IMR-90 (cell line): ENCODE measurements at regions not wholly inside any gene's neighbourhood (a gene's known extent, or its start where the extent isn't known, plus 50 kb on each side); places are given as distances from the start of the nearest gene placed in this dataset.

ENCODE experiments used
- ATAC-seq: fragments of 200-7000 bp; cut with Tn5 transposase; 2 replicates; pipeline ENCODE4 v1.9.1; 2020; ENCODE audit warnings: low read depth, mild to moderate bottlenecking, moderate library complexity
- BruUV-seq: library from RNA; stranded (reverse); fragments of 400-500 nt; replicated peaks from 2 replicates; lab custom pipeline; 2021; lab: Mats Ljungman, UMichigan
- CTCF ChIA-PET: fragments of 300-600 bp; formaldehyde crosslinking; extraction: SDS; loops from one replicate; lab custom pipeline; 2021; ENCODE audit warnings: antibody characterized with exemption; lab: Yijun Ruan, JAX
- POLR2A ChIA-PET: fragments of 300-600 bp; sonication (Branson Sonifier 250); formaldehyde crosslinking; loops from one replicate; lab custom pipeline; 2022; ENCODE audit warnings: antibody characterized with exemption; ENCODE audit not compliant: unreplicated experiment; lab: Charles Lee
- DNase-seq: peaks from one replicate; pipeline ENCODE4 v3.0.0; 2013
- H2AFZ ChIP-seq: replicated peaks from 2 replicates; pipeline ENCODE3; 2013; ENCODE audit warnings: low read length, mild to moderate bottlenecking; ENCODE audit not compliant: poor library complexity
- H2AK5ac ChIP-seq: 2 replicates; pipeline ENCODE4 v1.6.1; 2013; ENCODE audit warnings: low read depth, low read length, inconsistent platforms
- H2AK9ac ChIP-seq: replicated peaks from 2 replicates; pipeline ENCODE3; 2013; ENCODE audit warnings: mild to moderate bottlenecking, low read depth, low read length, moderate library complexity; ENCODE audit not compliant: poor library complexity
- H2BK120ac ChIP-seq: 2 replicates; pipeline ENCODE4 v1.6.1; 2013; ENCODE audit warnings: low read depth, low read length, inconsistent platforms
- H2BK15ac ChIP-seq: 3 replicates; pipeline ENCODE4 v1.6.1; 2013; ENCODE audit warnings: low read depth, low read length, inconsistent platforms
- H2BK20ac ChIP-seq: 2 replicates; pipeline ENCODE4 v1.6.1; 2013; ENCODE audit warnings: low read depth, mild to moderate bottlenecking, inconsistent platforms, low read length, moderate library complexity
- H2BK5ac ChIP-seq: 2 replicates; pipeline ENCODE4 v1.6.1; 2013; ENCODE audit warnings: mild to moderate bottlenecking, low read depth, low read length, inconsistent platforms; ENCODE audit not compliant: poor library complexity, severe bottlenecking
- H3K14ac ChIP-seq: replicated peaks from 2 replicates; pipeline ENCODE4 v1.6.1; 2013; ENCODE audit warnings: low read depth, low read length, inconsistent platforms
- H3K18ac ChIP-seq: 2 replicates; pipeline ENCODE4 v1.6.1; 2013; ENCODE audit warnings: low read depth, low read length, control low read depth
- H3K23ac ChIP-seq: 2 replicates; pipeline ENCODE4 v1.6.1; 2013; ENCODE audit warnings: low read depth, low read length, inconsistent platforms
- H3K27ac ChIP-seq: 2 replicates; pipeline ENCODE4 v1.5.1; 2013; ENCODE audit warnings: mild to moderate bottlenecking, control low read depth, low read length; ENCODE audit not compliant: insufficient read depth
- H3K27me3 ChIP-seq: 2 replicates; pipeline ENCODE4 v1.6.1; 2013; ENCODE audit warnings: low read length; ENCODE audit not compliant: control insufficient read depth, insufficient read depth
- H3K36me3 ChIP-seq: 2 replicates; pipeline ENCODE4 v1.6.1; 2013; ENCODE audit warnings: low read length, mixed read lengths; ENCODE audit not compliant: control insufficient read depth, insufficient read depth
- H3K4ac ChIP-seq: 2 replicates; pipeline ENCODE4 v1.6.1; 2013; ENCODE audit warnings: low read depth, low read length, inconsistent platforms
- H3K4me1 ChIP-seq: 2 replicates; pipeline ENCODE4 v1.6.1; 2013; ENCODE audit warnings: low read length, mixed read lengths; ENCODE audit not compliant: control insufficient read depth, insufficient read depth
- H3K4me2 ChIP-seq: 2 replicates; pipeline ENCODE4 v1.6.1; 2013; ENCODE audit warnings: low read depth, mild to moderate bottlenecking, control low read depth, low read length, moderate library complexity
- H3K4me3 ChIP-seq: 2 replicates; pipeline ENCODE4 v1.5.1; 2013; ENCODE audit warnings: low read depth, mild to moderate bottlenecking, control low read depth, low read length, moderate library complexity; ENCODE audit not compliant: insufficient read depth
- H3K56ac ChIP-seq: 2 replicates; pipeline ENCODE4 v1.6.1; 2013; ENCODE audit warnings: low read length, inconsistent platforms; ENCODE audit not compliant: insufficient read depth; ENCODE audit errors: extremely low read depth
- H3K79me1 ChIP-seq, 2 experiments: 2 replicates each; pipeline ENCODE4 v1.6.1; 2013; ENCODE audit warnings: low read length in 2 of 2, inconsistent platforms in 1 of 2, low read depth in 1 of 2
- H3K9ac ChIP-seq: 2 replicates; pipeline ENCODE4 v1.6.1; 2013; ENCODE audit warnings: low read depth, low read length, control low read depth
- H3K9me1 ChIP-seq: 2 replicates; pipeline ENCODE4 v1.6.1; 2013; ENCODE audit warnings: low read length, inconsistent platforms; ENCODE audit not compliant: insufficient read depth
- H3K9me3 ChIP-seq: 2 replicates; pipeline ENCODE4 v1.6.1; 2013; ENCODE audit warnings: low read length; ENCODE audit not compliant: control insufficient read depth, insufficient read depth
- H4K20me1 ChIP-seq: 2 replicates; pipeline ENCODE4 v1.6.1; 2013; ENCODE audit warnings: low read length, inconsistent platforms; ENCODE audit not compliant: insufficient read depth
- H4K5ac ChIP-seq: 2 replicates; pipeline ENCODE4 v1.6.1; 2013; ENCODE audit warnings: mild to moderate bottlenecking, low read depth, low read length, control low read depth
- H4K8ac ChIP-seq, 2 experiments: 2 replicates each; pipeline ENCODE4 v1.6.1; 2013; ENCODE audit warnings: low read depth in 2 of 2, low read length in 2 of 2, control low read depth in 1 of 2, inconsistent platforms in 1 of 2
- H4K91ac ChIP-seq: 2 replicates; pipeline ENCODE4 v1.6.1; 2013; ENCODE audit warnings: low read depth, low read length, inconsistent platforms; ENCODE audit not compliant: insufficient read depth
- CTCF ChIP-seq: conservative IDR thresholded peaks from 2 replicates; pipeline ENCODE4 v1.5.1; 2012; ENCODE audit warnings: mild to moderate bottlenecking, low read depth, low read length, improper control_type of control experiment
- POLR2A ChIP-seq: IDR thresholded peaks from 2 replicates; pipeline ENCODE4 v1.6.1; 2012; ENCODE audit warnings: mild to moderate bottlenecking, low read depth, low read length
- RAD21 ChIP-seq: IDR thresholded peaks from 2 replicates; pipeline ENCODE4 v1.6.1; 2012; ENCODE audit warnings: low read length, improper control_type of control experiment
- WGBS, 2 experiments: methylation state at CpG; one replicate each; pipeline versions ENCODE4 v1.1.5 to v1.1.7; 2013; ENCODE audit warnings: missing lambda C conversion rate in 2 of 2; ENCODE audit not compliant: insufficient read length in 1 of 2; ENCODE audit errors: extremely low coverage in 2 of 2; 5-methylcytosine and 5-hydroxymethylcytosine counted together
- dilution Hi-C: fragments of 300-500 bp; cut with HindIII; formaldehyde crosslinking; loops from one replicate; pipeline ENCODE4 v1.14.3; 2018; ENCODE audit warnings: low sequenced_read_pairs; ENCODE audit not compliant: unreplicated experiment
- in situ Hi-C: fragments of 300-500 bp; cut with MboI; formaldehyde crosslinking; loops from 3 replicates; pipeline ENCODE4 v1.14.3; 2019; ENCODE audit warnings: low sequenced_read_pairs, inconsistent platforms, mixed read lengths
- intact Hi-C: fragments of 100-400 bp; cut with micrococcal nuclease; formaldehyde crosslinking; loops from 2 replicates; pipeline ENCODE4 v1.10.0; 2022

GRCh38 chr5:144033486-144033885 lies 137.0 kb downstream of the YIPF5 start:
- Histone ChIP-seq H2BK120ac (no peak overlapping the region), H3K4me2 (no peak overlapping the region), H3K56ac (no peak overlapping the region), H4K5ac (no peak overlapping the region), H3K9ac (no peak overlapping the region), H3K4me1 (peaks cover 5% of the 10 kb centered on the region), H3K18ac (no peak overlapping the region), H2BK15ac (no peak overlapping the region), H3K23ac (no peak overlapping the region), H3K27ac (no peak overlapping the region), H4K91ac (no peak overlapping the region), H4K20me1 (no peaks in the 10 kb centered on the region), H3K79me1 (no peaks in the 10 kb centered on the region), H2AK9ac (no peak overlapping the region), H4K8ac (no peak overlapping the region), H2AFZ (no peak overlapping the region), H3K4ac (no peak overlapping the region), H3K14ac (no peak overlapping the region), H2BK5ac (no peak overlapping the region), H3K36me3 (no peaks in the 10 kb centered on the region), H3K27me3 (no peaks in the 10 kb centered on the region), H3K9me1 (no peaks in the 10 kb centered on the region), H3K4me3 (no peak overlapping the region), H3K9me3 (no peaks in the 10 kb centered on the region), H2BK20ac (no peak overlapping the region), H2AK5ac (no peak overlapping the region)
- no TSS peak for BruUV-seq
- dilution Hi-C loops (no loop called here), intact Hi-C loops (no loop called here), in situ Hi-C loops (no loop called here)
- no peak for ATAC-seq
- DNase-seq: no peak
- POLR2A ChIA-PET: no interaction called here
- CTCF ChIA-PET: no interaction called here
- WGBS, 2 experiments: no CpG with 5 or more reads among the region's 3 CpGs
- TF ChIP-seq RAD21 (no peak), CTCF (no peak), POLR2A (no peak)
